ENCODE measurements at regions not wholly inside any gene's neighbourhood (a gene's known extent, or its start where the extent isn't known, plus 50 kb on each side); places are given as distances from the start of the nearest gene placed in this dataset.

- no peak for TF ChIP-seq PPARA (CRISPR knock-in tag; IDR thresholded peaks at IDR 0.05; ENCODE audit: borderline replicate concordance)
- TF ChIP-seq ZNF70 (CRISPR knock-in tag; IDR thresholded peaks at IDR 0.05), result no peak
- ATAC-seq, result no peak
Measured at GRCh38 chr6:51414361-51414760, 595.7 kb downstream of the TFAP2B start.

DNA sequence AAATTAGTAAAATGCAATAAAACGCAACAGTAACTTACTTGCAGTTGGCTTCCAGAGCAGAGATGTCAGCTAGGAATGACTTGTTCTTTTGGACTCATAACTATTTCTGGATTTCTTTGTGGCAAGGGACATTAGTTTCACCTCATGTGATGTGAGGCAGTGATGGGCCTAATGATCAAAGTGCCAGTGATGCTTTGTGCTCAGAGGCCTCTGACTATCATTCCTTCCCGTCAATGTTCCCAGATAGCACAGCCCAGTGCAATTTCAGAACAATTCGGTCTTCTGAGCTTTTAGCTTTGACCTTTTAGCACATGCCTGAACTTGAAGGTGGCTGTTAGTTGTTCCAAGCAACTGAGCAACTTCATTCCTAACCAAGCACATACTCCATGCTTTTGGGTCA is 596.8 kb downstream of the TFAP2B start:
- no peak for ATAC-seq
- no peak for TF ChIP-seq ZNF70 (CRISPR knock-in tag; IDR thresholded peaks at IDR 0.05)
- TF ChIP-seq, protein P1, sequence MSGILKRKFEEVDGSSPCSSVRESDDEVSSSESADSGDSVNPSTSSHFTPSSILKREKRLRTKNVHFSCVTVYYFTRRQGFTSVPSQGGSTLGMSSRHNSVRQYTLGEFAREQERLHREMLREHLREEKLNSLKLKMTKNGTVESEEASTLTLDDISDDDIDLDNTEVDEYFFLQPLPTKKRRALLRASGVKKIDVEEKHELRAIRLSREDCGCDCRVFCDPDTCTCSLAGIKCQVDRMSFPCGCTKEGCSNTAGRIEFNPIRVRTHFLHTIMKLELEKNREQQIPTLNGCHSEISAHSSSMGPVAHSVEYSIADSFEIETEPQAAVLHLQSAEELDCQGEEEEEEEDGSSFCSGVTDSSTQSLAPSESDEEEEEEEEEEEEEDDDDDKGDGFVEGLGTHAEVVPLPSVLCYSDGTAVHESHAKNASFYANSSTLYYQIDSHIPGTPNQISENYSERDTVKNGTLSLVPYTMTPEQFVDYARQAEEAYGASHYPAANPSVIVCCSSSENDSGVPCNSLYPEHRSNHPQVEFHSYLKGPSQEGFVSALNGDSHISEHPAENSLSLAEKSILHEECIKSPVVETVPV (CRISPR knock-in tag; IDR thresholded peaks at IDR 0.05), result no peak
- TF ChIP-seq ESRRG (CRISPR knock-in tag; IDR thresholded peaks at IDR 0.05), result no peak
- no peak for TF ChIP-seq SNAI2 (CRISPR knock-in tag; IDR thresholded peaks at IDR 0.05)
- TF ChIP-seq, protein P2, sequence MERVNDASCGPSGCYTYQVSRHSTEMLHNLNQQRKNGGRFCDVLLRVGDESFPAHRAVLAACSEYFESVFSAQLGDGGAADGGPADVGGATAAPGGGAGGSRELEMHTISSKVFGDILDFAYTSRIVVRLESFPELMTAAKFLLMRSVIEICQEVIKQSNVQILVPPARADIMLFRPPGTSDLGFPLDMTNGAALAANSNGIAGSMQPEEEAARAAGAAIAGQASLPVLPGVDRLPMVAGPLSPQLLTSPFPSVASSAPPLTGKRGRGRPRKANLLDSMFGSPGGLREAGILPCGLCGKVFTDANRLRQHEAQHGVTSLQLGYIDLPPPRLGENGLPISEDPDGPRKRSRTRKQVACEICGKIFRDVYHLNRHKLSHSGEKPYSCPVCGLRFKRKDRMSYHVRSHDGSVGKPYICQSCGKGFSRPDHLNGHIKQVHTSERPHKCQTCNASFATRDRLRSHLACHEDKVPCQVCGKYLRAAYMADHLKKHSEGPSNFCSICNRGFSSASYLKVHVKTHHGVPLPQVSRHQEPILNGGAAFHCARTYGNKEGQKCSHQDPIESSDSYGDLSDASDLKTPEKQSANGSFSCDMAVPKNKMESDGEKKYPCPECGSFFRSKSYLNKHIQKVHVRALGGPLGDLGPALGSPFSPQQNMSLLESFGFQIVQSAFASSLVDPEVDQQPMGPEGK (CRISPR knock-in tag; IDR thresholded peaks at IDR 0.05; ENCODE audit: borderline replicate concordance), result no peak
- no peak for TF ChIP-seq ZFP3 (CRISPR knock-in tag; IDR thresholded peaks at IDR 0.05)
- no peak for TF ChIP-seq ZNF8 (CRISPR knock-in tag; IDR thresholded peaks at IDR 0.05)
- TF ChIP-seq PPARA (CRISPR knock-in tag; IDR thresholded peaks at IDR 0.05; ENCODE audit: borderline replicate concordance), result no peak
- TF ChIP-seq GLIS3 (CRISPR knock-in tag; IDR thresholded peaks at IDR 0.05), result no peak
- no peak for TF ChIP-seq TSHZ2 (CRISPR knock-in tag; IDR thresholded peaks at IDR 0.05)
- no peak for TF ChIP-seq OSR1 (CRISPR knock-in tag; IDR thresholded peaks at IDR 0.05)
- TF ChIP-seq, protein P3, sequence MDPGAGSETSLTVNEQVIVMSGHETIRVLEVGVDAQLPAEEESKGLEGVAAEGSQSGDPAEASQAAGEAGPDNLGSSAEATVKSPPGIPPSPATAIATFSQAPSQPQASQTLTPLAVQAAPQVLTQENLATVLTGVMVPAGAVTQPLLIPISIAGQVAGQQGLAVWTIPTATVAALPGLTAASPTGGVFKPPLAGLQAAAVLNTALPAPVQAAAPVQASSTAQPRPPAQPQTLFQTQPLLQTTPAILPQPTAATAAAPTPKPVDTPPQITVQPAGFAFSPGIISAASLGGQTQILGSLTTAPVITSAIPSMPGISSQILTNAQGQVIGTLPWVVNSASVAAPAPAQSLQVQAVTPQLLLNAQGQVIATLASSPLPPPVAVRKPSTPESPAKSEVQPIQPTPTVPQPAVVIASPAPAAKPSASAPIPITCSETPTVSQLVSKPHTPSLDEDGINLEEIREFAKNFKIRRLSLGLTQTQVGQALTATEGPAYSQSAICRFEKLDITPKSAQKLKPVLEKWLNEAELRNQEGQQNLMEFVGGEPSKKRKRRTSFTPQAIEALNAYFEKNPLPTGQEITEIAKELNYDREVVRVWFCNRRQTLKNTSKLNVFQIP (CRISPR knock-in tag; IDR thresholded peaks at IDR 0.05; ENCODE audit: borderline replicate concordance, low read depth), result no peak
- no peak for TF ChIP-seq TOX (CRISPR knock-in tag; IDR thresholded peaks at IDR 0.05; ENCODE audit: borderline replicate concordance)
- no peak for TF ChIP-seq ISL1 (CRISPR knock-in tag; IDR thresholded peaks at IDR 0.05)
- no peak for TF ChIP-seq ZNF565 (CRISPR knock-in tag; conservative IDR thresholded peaks at IDR 0.05; ENCODE audit: low read depth)
- TF ChIP-seq TCF4 (CRISPR knock-in tag; IDR thresholded peaks at IDR 0.05; ENCODE audit: borderline replicate concordance), result no peak
- TF ChIP-seq RARB (CRISPR knock-in tag; IDR thresholded peaks at IDR 0.05), result no peak
- TF ChIP-seq BACH2 (CRISPR knock-in tag; IDR thresholded peaks at IDR 0.05; ENCODE audit: borderline replicate concordance), result no peak

DNA sequence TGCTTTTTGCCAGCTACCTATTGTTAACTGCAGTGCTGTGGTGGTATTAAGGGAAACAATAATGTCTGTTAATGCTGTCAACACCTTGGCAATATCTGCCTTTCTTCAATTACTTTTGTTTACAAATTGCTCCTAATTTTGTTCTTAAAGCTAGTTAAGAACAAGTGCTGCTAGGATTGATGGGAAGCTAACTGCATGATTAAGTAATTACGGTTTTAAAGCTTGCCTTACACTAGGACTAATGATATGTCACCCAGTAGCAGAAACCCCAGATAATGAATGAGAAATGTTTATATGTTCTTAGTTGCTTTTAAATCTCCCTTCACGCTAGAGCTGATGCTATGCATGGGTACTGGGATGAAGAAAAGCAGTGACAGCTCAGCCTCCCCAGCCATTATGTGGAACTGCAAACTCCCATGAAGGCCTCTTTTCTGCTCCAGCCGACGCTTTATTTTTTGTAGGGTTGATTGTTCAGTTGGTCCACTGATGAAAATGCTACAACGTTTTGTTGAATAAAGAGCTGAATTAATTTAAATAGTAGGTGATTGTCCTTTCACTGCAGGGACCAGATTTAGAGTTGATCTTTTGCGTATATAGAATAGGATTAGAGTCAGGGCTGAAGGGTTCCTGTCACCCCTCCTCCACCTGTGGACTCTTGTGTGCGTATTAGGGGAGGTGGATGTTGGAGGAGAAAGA is 610.5 kb downstream of the TFAP2B start:
- no peak for ATAC-seq
- TF ChIP-seq TCF4 (CRISPR knock-in tag; IDR thresholded peaks at IDR 0.05; ENCODE audit: borderline replicate concordance), result no peak
- TF ChIP-seq PPARA (CRISPR knock-in tag; IDR thresholded peaks at IDR 0.05; ENCODE audit: borderline replicate concordance), result no peak

DNA sequence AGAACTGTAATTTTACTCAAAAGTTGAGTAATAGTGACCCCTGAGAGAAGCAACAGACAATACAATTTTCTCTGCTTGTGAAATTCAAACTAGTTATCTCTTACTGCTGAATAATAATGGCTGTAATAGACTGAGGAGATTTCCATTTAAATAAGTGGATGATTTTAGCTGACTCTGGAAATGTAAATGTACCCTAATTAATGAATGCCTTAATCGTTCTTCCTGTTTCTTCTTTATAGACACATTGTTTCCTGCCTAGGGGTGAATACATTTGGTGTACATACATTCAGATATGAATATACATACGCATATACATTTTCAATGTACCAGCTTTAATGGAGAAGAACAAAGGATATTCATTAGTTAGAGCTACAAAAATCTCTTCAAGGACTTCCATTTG is 611.9 kb downstream of the TFAP2B start:
- no peak for ATAC-seq
- TF ChIP-seq, protein P2 (CRISPR knock-in tag; IDR thresholded peaks at IDR 0.05; ENCODE audit: borderline replicate concordance), result no peak
- TF ChIP-seq TOX (CRISPR knock-in tag; IDR thresholded peaks at IDR 0.05; ENCODE audit: borderline replicate concordance), result no peak
- no peak for TF ChIP-seq PPARA (CRISPR knock-in tag; IDR thresholded peaks at IDR 0.05; ENCODE audit: borderline replicate concordance)
- TF ChIP-seq ISL1 (CRISPR knock-in tag; IDR thresholded peaks at IDR 0.05), result no peak
- TF ChIP-seq OSR1 (CRISPR knock-in tag; IDR thresholded peaks at IDR 0.05), result no peak
- no peak for TF ChIP-seq ZNF70 (CRISPR knock-in tag; IDR thresholded peaks at IDR 0.05)
- TF ChIP-seq TCF4 (CRISPR knock-in tag; IDR thresholded peaks at IDR 0.05; ENCODE audit: borderline replicate concordance), result no peak
- no peak for TF ChIP-seq ZC3H10 (CRISPR knock-in tag; IDR thresholded peaks at IDR 0.05)
- no peak for TF ChIP-seq CREB5 (CRISPR knock-in tag; IDR thresholded peaks at IDR 0.05; ENCODE audit: low read depth)
- no peak for TF ChIP-seq CSDC2 (CRISPR knock-in tag; IDR thresholded peaks at IDR 0.05)
- no peak for TF ChIP-seq ZFP3 (CRISPR knock-in tag; IDR thresholded peaks at IDR 0.05)
- no peak for TF ChIP-seq BACH2 (CRISPR knock-in tag; IDR thresholded peaks at IDR 0.05; ENCODE audit: borderline replicate concordance)
- no peak for TF ChIP-seq GLIS3 (CRISPR knock-in tag; IDR thresholded peaks at IDR 0.05)
- no peak for TF ChIP-seq ZNF565 (CRISPR knock-in tag; conservative IDR thresholded peaks at IDR 0.05; ENCODE audit: low read depth)
- no peak for TF ChIP-seq SNAI2 (CRISPR knock-in tag; IDR thresholded peaks at IDR 0.05)
- no peak for TF ChIP-seq RARB (CRISPR knock-in tag; IDR thresholded peaks at IDR 0.05)
- TF ChIP-seq, protein P3 (CRISPR knock-in tag; IDR thresholded peaks at IDR 0.05; ENCODE audit: borderline replicate concordance, low read depth), result no peak

Measured in SK-N-SH treated with all-trans-retinoic acid at 6 μM for 48 hours (cell line).